SK-N-SH (cell line): ENCODE measurements at regions not wholly inside any gene's neighbourhood (a gene's known extent, or its start where the extent isn't known, plus 50 kb on each side); places are given as distances from the start of the nearest gene placed in this dataset.
A peak's percentile ranks its signal among the peaks of the same experiment; 100 is the strongest.

Experiments
- CTCF ChIP-seq: fragments of 200-600 bp; sonication (generic); IDR thresholded peaks from 2 replicates; pipeline ENCODE4 v1.6.1; 2017; ENCODE audit warnings: antibody characterized with exemption, mild to moderate bottlenecking, moderate library complexity
- ELF1 ChIP-seq: IDR thresholded peaks from 2 replicates; pipeline ENCODE4 v1.4.0; 2012
- EP300 ChIP-seq, 2 experiments: IDR thresholded peaks; 2 replicates each; pipeline versions ENCODE4 v1.4.0 to v1.6.1; 2012; ENCODE audit warnings: borderline replicate concordance in 1 of 2, low read depth in 1 of 2, low read length in 1 of 2
- EZH2phosphoT487 ChIP-seq: fragments of 200-600 bp; sonication (generic); IDR thresholded peaks from 2 replicates; pipeline ENCODE4 v1.6.1; 2017; ENCODE audit warnings: low read depth, mixed run types, mild to moderate bottlenecking, antibody characterized with exemption, moderate library complexity, borderline replicate concordance
- GABPA ChIP-seq: IDR thresholded peaks from 2 replicates; pipeline ENCODE4 v1.4.0; 2012; ENCODE audit warnings: low read depth, mild to moderate bottlenecking
- NRF1 ChIP-seq: IDR thresholded peaks from 2 replicates; pipeline ENCODE4 v1.6.1; 2012; ENCODE audit warnings: low read depth, mild to moderate bottlenecking, low read length
- RAD21 ChIP-seq: IDR thresholded peaks from 2 replicates; pipeline ENCODE4 v1.6.1; 2012; ENCODE audit warnings: mild to moderate bottlenecking, low read length
- RFX5 ChIP-seq: IDR thresholded peaks from 2 replicates; pipeline ENCODE4 v1.6.1; 2012; ENCODE audit warnings: mild to moderate bottlenecking, improper control_type of control experiment, low read length
- SIN3A ChIP-seq: IDR thresholded peaks from 2 replicates; pipeline ENCODE4 v1.6.1; 2012; ENCODE audit warnings: low read depth, mild to moderate bottlenecking, low read length, moderate library complexity, borderline replicate concordance
- ZBTB33 ChIP-seq: IDR thresholded peaks from 2 replicates; pipeline ENCODE4 v1.4.0; 2012; ENCODE audit warnings: low read depth, borderline replicate concordance
- TF ChIP-seq, protein P1 (sequence below): IDR thresholded peaks from 2 replicates; pipeline ENCODE4 v1.6.1; 2012; ENCODE audit warnings: mild to moderate bottlenecking, low read depth, low read length, moderate library complexity
- TF ChIP-seq, protein P2 (sequence below): fragments of 150-350 bp; IDR thresholded peaks from 2 replicates; pipeline ENCODE4 v1.6.1; 2017; ENCODE audit warnings: antibody characterized with exemption, low read length, low read depth, borderline replicate concordance
- TF ChIP-seq, protein P3 (sequence below): IDR thresholded peaks from 2 replicates; pipeline ENCODE4 v1.4.0; 2012; ENCODE audit warnings: low read depth

DNA sequence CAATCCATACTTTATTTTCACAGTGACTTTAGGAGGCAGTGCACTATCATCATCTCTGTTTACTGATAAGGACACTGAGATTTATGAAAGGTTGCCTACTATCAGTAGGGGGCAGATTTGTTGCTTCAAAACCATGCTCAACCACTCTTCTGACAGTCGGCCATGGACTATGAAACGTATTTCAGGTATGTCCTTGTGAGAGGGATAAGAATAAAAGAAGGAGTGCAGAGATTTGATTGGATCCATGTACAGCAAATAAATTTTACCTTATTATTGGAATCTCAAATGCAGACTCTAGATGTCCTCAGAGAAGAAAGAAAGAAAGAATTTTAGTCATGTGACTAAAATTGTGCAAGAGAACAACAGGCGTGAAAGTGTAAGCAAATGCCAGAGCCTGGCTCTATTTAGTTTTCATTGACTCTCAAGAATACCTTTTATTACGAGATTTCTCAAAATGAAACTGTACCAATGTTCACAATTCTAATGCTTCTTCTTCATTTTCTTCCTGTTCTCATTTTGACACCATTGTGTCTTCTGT is 296.6 kb upstream of the RASA1 start:
- peak; percentile 38 for TF ChIP-seq CTCF
- TF ChIP-seq EZH2phosphoT487: no peak
- TF ChIP-seq, protein P1, sequence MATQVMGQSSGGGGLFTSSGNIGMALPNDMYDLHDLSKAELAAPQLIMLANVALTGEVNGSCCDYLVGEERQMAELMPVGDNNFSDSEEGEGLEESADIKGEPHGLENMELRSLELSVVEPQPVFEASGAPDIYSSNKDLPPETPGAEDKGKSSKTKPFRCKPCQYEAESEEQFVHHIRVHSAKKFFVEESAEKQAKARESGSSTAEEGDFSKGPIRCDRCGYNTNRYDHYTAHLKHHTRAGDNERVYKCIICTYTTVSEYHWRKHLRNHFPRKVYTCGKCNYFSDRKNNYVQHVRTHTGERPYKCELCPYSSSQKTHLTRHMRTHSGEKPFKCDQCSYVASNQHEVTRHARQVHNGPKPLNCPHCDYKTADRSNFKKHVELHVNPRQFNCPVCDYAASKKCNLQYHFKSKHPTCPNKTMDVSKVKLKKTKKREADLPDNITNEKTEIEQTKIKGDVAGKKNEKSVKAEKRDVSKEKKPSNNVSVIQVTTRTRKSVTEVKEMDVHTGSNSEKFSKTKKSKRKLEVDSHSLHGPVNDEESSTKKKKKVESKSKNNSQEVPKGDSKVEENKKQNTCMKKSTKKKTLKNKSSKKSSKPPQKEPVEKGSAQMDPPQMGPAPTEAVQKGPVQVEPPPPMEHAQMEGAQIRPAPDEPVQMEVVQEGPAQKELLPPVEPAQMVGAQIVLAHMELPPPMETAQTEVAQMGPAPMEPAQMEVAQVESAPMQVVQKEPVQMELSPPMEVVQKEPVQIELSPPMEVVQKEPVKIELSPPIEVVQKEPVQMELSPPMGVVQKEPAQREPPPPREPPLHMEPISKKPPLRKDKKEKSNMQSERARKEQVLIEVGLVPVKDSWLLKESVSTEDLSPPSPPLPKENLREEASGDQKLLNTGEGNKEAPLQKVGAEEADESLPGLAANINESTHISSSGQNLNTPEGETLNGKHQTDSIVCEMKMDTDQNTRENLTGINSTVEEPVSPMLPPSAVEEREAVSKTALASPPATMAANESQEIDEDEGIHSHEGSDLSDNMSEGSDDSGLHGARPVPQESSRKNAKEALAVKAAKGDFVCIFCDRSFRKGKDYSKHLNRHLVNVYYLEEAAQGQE: no peak
- TF ChIP-seq RAD21: peak; percentile 21; the same call in 1 of the 2 replicates
- no peak for TF ChIP-seq SIN3A
- TF ChIP-seq, protein P2, sequence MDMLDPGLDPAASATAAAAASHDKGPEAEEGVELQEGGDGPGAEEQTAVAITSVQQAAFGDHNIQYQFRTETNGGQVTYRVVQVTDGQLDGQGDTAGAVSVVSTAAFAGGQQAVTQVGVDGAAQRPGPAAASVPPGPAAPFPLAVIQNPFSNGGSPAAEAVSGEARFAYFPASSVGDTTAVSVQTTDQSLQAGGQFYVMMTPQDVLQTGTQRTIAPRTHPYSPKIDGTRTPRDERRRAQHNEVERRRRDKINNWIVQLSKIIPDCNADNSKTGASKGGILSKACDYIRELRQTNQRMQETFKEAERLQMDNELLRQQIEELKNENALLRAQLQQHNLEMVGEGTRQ: no peak
- no peak for TF ChIP-seq RFX5
- TF ChIP-seq EP300 (IDR thresholded peaks at IDR 0.05; ENCODE audit: borderline replicate concordance in 1 of 2, low read depth in 1 of 2, low read length in 1 of 2): no peak
- no peak for TF ChIP-seq ELF1
- TF ChIP-seq, protein P3, sequence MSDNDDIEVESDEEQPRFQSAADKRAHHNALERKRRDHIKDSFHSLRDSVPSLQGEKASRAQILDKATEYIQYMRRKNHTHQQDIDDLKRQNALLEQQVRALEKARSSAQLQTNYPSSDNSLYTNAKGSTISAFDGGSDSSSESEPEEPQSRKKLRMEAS: no peak
- TF ChIP-seq ZBTB33: no peak
- no peak for TF ChIP-seq NRF1
- TF ChIP-seq GABPA: no peak
